Hepatocyte (in vitro differentiated cells): ENCODE measurements at regions not wholly inside any gene's neighbourhood (a gene's known extent, or its start where the extent isn't known, plus 50 kb on each side); places are given as distances from the start of the nearest gene placed in this dataset.

ENCODE experiments used
- DNase-seq: peaks from one replicate; pipeline ENCODE4 v3.0.0-alpha.2; 2016; ENCODE audit warnings: low spot score
- H2AFZ ChIP-seq: fragments of 200-600 bp; sonication (generic); 2 replicates; pipeline ENCODE4 v1.6.0; 2016; ENCODE audit warnings: antibody characterized with exemption, mild to moderate bottlenecking
- H3K27ac ChIP-seq: fragments of 200-600 bp; sonication (generic); 2 replicates; pipeline ENCODE4 v1.5.1; 2016; ENCODE audit warnings: mild to moderate bottlenecking
- H3K27me3 ChIP-seq: fragments of 200-600 bp; sonication (generic); 2 replicates; pipeline ENCODE4 v1.6.1; 2016
- H3K36me3 ChIP-seq: fragments of 200-600 bp; sonication (generic); replicated peaks from 2 replicates; pipeline ENCODE4 v1.5.1; 2016; ENCODE audit warnings: low read depth; ENCODE audit not compliant: insufficient read depth
- H3K4me1 ChIP-seq: fragments of 200-600 bp; sonication (generic); 2 replicates; pipeline ENCODE4 v1.5.1; 2016; ENCODE audit warnings: mild to moderate bottlenecking, moderate library complexity; ENCODE audit not compliant: insufficient read depth
- H3K4me2 ChIP-seq: fragments of 200-600 bp; sonication (generic); 2 replicates; pipeline ENCODE4 v1.6.0; 2016
- H3K4me3 ChIP-seq: fragments of 200-600 bp; sonication (generic); 2 replicates; pipeline ENCODE4 v1.5.1; 2016; ENCODE audit warnings: mild to moderate bottlenecking
- H3K79me2 ChIP-seq: fragments of 200-600 bp; sonication (generic); 2 replicates; pipeline ENCODE4 v1.6.0; 2017; ENCODE audit warnings: mild to moderate bottlenecking
- H3K9me2 ChIP-seq: fragments of 200-600 bp; sonication (generic); replicated peaks from 2 replicates; pipeline ENCODE4 v1.6.0; 2017; ENCODE audit warnings: mild to moderate bottlenecking; ENCODE audit not compliant: insufficient read depth
- H3K9me3 ChIP-seq: fragments of 200-600 bp; sonication (generic); 2 replicates; pipeline ENCODE4 v1.5.1; 2016; ENCODE audit warnings: low read depth, mild to moderate bottlenecking
- H4K20me1 ChIP-seq: fragments of 200-600 bp; sonication (generic); 2 replicates; pipeline ENCODE4 v1.6.0; 2016; ENCODE audit warnings: mild to moderate bottlenecking; ENCODE audit not compliant: insufficient read depth, poor library complexity, severe bottlenecking
- CTCF ChIP-seq: fragments of 200-600 bp; sonication (generic); IDR thresholded peaks from 2 replicates; pipeline ENCODE4 v1.5.1; 2016; ENCODE audit warnings: antibody characterized with exemption, mild to moderate bottlenecking; ENCODE audit not compliant: poor library complexity
- EZH2 ChIP-seq: fragments of 200-600 bp; sonication (generic); IDR thresholded peaks from 2 replicates; pipeline ENCODE4 v1.6.1; 2016; ENCODE audit warnings: antibody characterized with exemption, mild to moderate bottlenecking, borderline replicate concordance
- EZH2phosphoT487 ChIP-seq: fragments of 200-600 bp; sonication (generic); IDR thresholded peaks from one replicate; pipeline ENCODE4 v1.6.1; 2018; ENCODE audit warnings: antibody characterized with exemption, mild to moderate bottlenecking, low read depth, moderate library complexity; ENCODE audit not compliant: unreplicated experiment, severe bottlenecking
- WGBS: methylation state at CpG from one replicate; pipeline ENCODE4 v1.1.6; 2016; ENCODE audit warnings: low lambda C conversion rate; ENCODE audit errors: missing lambda C conversion rate; 5-methylcytosine and 5-hydroxymethylcytosine counted together

- H3K27ac ChIP-seq, result no peak overlapping the region
- TF ChIP-seq EZH2, result no peak
- no peak for TF ChIP-seq EZH2phosphoT487
- TF ChIP-seq CTCF, result no peak
- H3K79me2 ChIP-seq, result no peaks in the 10 kb centered on the region
- WGBS, result 85% methylated on average over 4 of the region's 4 CpGs
- no peaks in the 10 kb centered on the region for H3K9me2 ChIP-seq
- H3K9me3 ChIP-seq, result no peaks in the 10 kb centered on the region
- H4K20me1 ChIP-seq, result no peaks in the 10 kb centered on the region
- no peaks in the 10 kb centered on the region for H3K36me3 ChIP-seq
- H3K4me2 ChIP-seq, result no peak overlapping the region
- H2AFZ ChIP-seq, result no peak overlapping the region
- no peak overlapping the region for H3K4me3 ChIP-seq
- no peaks in the 10 kb centered on the region for H3K4me1 ChIP-seq
- no peaks in the 10 kb centered on the region for H3K27me3 ChIP-seq
- DNase-seq, result no peak
These were observed 296.3 kb upstream of the ZP4 start for GRCh38 chr1:238186887-238187574.

GRCh38 chr1:238177960-238178645 lies 287.4 kb upstream of the ZP4 start:
- Histone ChIP-seq H3K4me2 (no peak overlapping the region), H3K9me2 (no peaks in the 10 kb centered on the region), H3K36me3 (no peaks in the 10 kb centered on the region), H3K27ac (no peak overlapping the region), H3K9me3 (no peaks in the 10 kb centered on the region), H4K20me1 (no peaks in the 10 kb centered on the region), H3K27me3 (no peaks in the 10 kb centered on the region), H3K4me3 (no peak overlapping the region), H3K4me1 (no peaks in the 10 kb centered on the region), H2AFZ (no peak overlapping the region), H3K79me2 (no peaks in the 10 kb centered on the region)
- no peak for TF ChIP-seq EZH2phosphoT487
- no peak for TF ChIP-seq EZH2
- TF ChIP-seq CTCF, result no peak
- 86% methylated on average over 7 of the region's 7 CpGs for WGBS
- DNase-seq, result no peak

- Histone ChIP-seq H2AFZ (no peak overlapping the region), H3K27me3 (no peaks in the 10 kb centered on the region), H3K4me3 (no peak overlapping the region), H3K36me3 (no peaks in the 10 kb centered on the region), H3K4me2 (no peak overlapping the region), H3K4me1 (no peaks in the 10 kb centered on the region), H4K20me1 (no peaks in the 10 kb centered on the region), H3K9me2 (no peaks in the 10 kb centered on the region), H3K27ac (no peak overlapping the region), H3K9me3 (no peaks in the 10 kb centered on the region), H3K79me2 (no peaks in the 10 kb centered on the region)
- WGBS, result 50% methylated on average over 1 of the region's 1 CpG
- DNase-seq, result no peak
- TF ChIP-seq EZH2 (no peak), CTCF (no peak), EZH2phosphoT487 (no peak)
These were observed 286.6 kb upstream of the ZP4 start for GRCh38 chr1:238177351-238177750.
